Suprapubic skin (tissue), 4 donors: ENCODE measurements at regions not wholly inside any gene's neighbourhood (a gene's known extent, or its start where the extent isn't known, plus 50 kb on each side); places are given as distances from the start of the nearest gene placed in this dataset.
A peak's percentile ranks its signal among the peaks of the same experiment; 100 is the strongest.

Experiments used
- DNase-seq, 2 donors: peaks; one replicate each; pipeline ENCODE4 v3.0.0-alpha.2; 2019; ENCODE audit warnings: low spot score in 2 of 2
- H3K27ac ChIP-seq: fragments of 200-600 bp; sonication (generic); one replicate; pipeline ENCODE4 v1.5.1; 2019
- H3K27me3 ChIP-seq: fragments of 200-600 bp; sonication (generic); one replicate; pipeline ENCODE4 v1.5.1; 2019
- H3K36me3 ChIP-seq: fragments of 200-600 bp; sonication (generic); one replicate; pipeline ENCODE4 v1.5.1; 2019
- H3K4me1 ChIP-seq: fragments of 200-600 bp; sonication (generic); one replicate; pipeline ENCODE4 v1.5.1; 2019
- H3K4me3 ChIP-seq: fragments of 200-600 bp; sonication (generic); one replicate; pipeline ENCODE4 v1.5.1; 2019; ENCODE audit warnings: mild to moderate bottlenecking
- H3K9me3 ChIP-seq: fragments of 200-600 bp; sonication (generic); one replicate; pipeline ENCODE4 v1.5.1; 2019
- CTCF ChIP-seq, 2 donors: fragments of 200-600 bp in 1 of 2; fragments of 450-650 bp in 1 of 2; sonication (generic) in 1 of 2; IDR thresholded peaks; one replicate each; pipeline ENCODE4 v1.5.1; 2016 to 2019; ENCODE audit warnings: antibody characterized with exemption in 2 of 2, mild to moderate bottlenecking in 1 of 2, moderate library complexity in 1 of 2
- EP300 ChIP-seq: sonication (generic); formaldehyde crosslinking; IDR thresholded peaks from one replicate; pipeline ENCODE4 v1.6.1; 2017; ENCODE audit warnings: antibody characterized with exemption
- POLR2A ChIP-seq, 2 donors: fragments of 450-650 bp; IDR thresholded peaks; one replicate each; pipeline ENCODE4 v1.6.1; 2017; ENCODE audit warnings: antibody characterized with exemption in 2 of 2, mild to moderate bottlenecking in 2 of 2, moderate library complexity in 2 of 2
- POLR2AphosphoS5 ChIP-seq, 3 donors: sonication (generic); formaldehyde crosslinking; IDR thresholded peaks; one replicate each; pipeline ENCODE4 v1.6.1; 2017; ENCODE audit warnings: antibody characterized with exemption in 3 of 3
- WGBS: methylation state at CpG from one replicate; pipeline ENCODE4 v1.1.5; 2018; 5-methylcytosine and 5-hydroxymethylcytosine counted together

DNA sequence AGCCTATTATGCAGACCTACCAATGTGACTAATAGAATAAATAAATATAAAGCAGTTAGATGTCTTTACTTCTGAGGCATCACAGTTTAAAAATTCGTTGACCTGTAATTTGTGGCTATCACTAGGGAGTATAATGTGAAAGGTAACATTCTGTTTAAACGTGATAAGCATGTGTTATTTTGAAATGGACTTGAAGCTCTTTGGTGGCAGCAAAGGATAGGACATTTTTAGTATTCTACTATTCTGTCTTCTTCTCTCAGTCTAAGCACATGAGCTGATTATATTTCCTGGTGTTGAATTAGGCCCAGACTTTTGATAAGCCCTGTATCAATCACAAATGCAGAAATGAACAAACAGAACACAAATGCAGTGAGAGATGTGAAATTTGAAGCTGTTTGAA, 974.0 kb upstream of the CDH10 start:
- no peaks in the 10 kb centered on the region for H3K36me3 ChIP-seq
- WGBS = 44% methylated on average over 2 of the region's 2 CpGs
- no peak overlapping the region for H3K27ac ChIP-seq
- TF ChIP-seq EP300 (no peak), POLR2A (IDR thresholded peaks at IDR 0.05) (no peak)
- no peak overlapping the region for H3K4me3 ChIP-seq
- peaks cover 6% of the 10 kb centered on the region for H3K9me3 ChIP-seq
- H3K27me3 ChIP-seq = no peaks in the 10 kb centered on the region
- no peak for DNase-seq
- no peaks in the 10 kb centered on the region for H3K4me1 ChIP-seq

GRCh38 chr5:25614466-25614865, 969.7 kb upstream of the CDH10 start:
- no peaks in the 10 kb centered on the region for H3K4me1 ChIP-seq
- no peak overlapping the region for H3K27ac ChIP-seq
- H3K4me3 ChIP-seq = no peak overlapping the region
- H3K27me3 ChIP-seq = no peaks in the 10 kb centered on the region
- DNase-seq = peak in 1 of 2 donors; percentile 76
- WGBS = 95% methylated on average over 8 of the region's 22 CpGs
- H3K9me3 ChIP-seq = peaks cover 6% of the 10 kb centered on the region
- H3K36me3 ChIP-seq = no peaks in the 10 kb centered on the region
- TF ChIP-seq CTCF (IDR thresholded peaks at IDR 0.05) (no peak), EP300 (no peak)

DNA sequence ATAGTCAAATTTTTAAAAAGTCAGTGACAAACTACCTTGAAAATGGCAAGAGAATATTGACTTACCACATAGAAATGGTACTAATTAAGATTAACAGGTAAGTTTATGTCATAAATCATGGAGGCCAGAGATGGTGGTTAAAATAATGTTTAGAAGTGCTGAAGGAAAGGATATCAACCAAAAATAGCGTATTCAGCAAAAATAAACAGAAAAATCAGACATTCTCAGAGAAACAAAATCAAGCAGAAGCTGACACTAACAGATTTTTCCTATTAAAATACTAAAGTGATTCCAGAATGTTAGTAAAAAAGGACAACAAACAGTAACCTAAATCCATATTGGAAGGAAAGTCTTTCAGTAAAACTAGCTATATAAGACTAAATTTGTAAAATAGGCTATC, 959.9 kb upstream of the CDH10 start:
- 70% methylated on average over 1 of the region's 1 CpG for WGBS
- Histone ChIP-seq H3K27ac (no peak overlapping the region), H3K4me3 (no peak overlapping the region), H3K4me1 (no peaks in the 10 kb centered on the region), H3K27me3 (no peaks in the 10 kb centered on the region), H3K36me3 (no peaks in the 10 kb centered on the region), H3K9me3 (no peaks in the 10 kb centered on the region)
- DNase-seq = no peak
- TF ChIP-seq EP300 (no peak), POLR2AphosphoS5 (IDR thresholded peaks at IDR 0.05) (no peak), CTCF (IDR thresholded peaks at IDR 0.05) (no peak), POLR2A (IDR thresholded peaks at IDR 0.05) (no peak)

- Histone ChIP-seq H3K27ac (no peak overlapping the region), H3K27me3 (no peaks in the 10 kb centered on the region), H3K36me3 (no peaks in the 10 kb centered on the region), H3K9me3 (no peaks in the 10 kb centered on the region), H3K4me3 (no peak overlapping the region), H3K4me1 (no peaks in the 10 kb centered on the region)
- TF ChIP-seq POLR2AphosphoS5 (IDR thresholded peaks at IDR 0.05) (no peak), EP300 (no peak), POLR2A (IDR thresholded peaks at IDR 0.05) (no peak), CTCF (IDR thresholded peaks at IDR 0.05) (no peak)
- WGBS = 65% methylated on average over 1 of the region's 1 CpG
- no peak for DNase-seq
Measured at GRCh38 chr5:25579111-25579510, 934.3 kb upstream of the CDH10 start.

- no peak for TF ChIP-seq CTCF (IDR thresholded peaks at IDR 0.05)
- H3K9me3 ChIP-seq = no peaks in the 10 kb centered on the region
- H3K4me1 ChIP-seq = no peaks in the 10 kb centered on the region
- H3K4me3 ChIP-seq = no peak overlapping the region
- no peaks in the 10 kb centered on the region for H3K36me3 ChIP-seq
- no peak overlapping the region for H3K27ac ChIP-seq
- WGBS = 58% methylated on average over 2 of the region's 2 CpGs
- DNase-seq = no peak
- no peaks in the 10 kb centered on the region for H3K27me3 ChIP-seq
Measured at GRCh38 chr5:25573691-25574090, 928.9 kb upstream of the CDH10 start.

DNA sequence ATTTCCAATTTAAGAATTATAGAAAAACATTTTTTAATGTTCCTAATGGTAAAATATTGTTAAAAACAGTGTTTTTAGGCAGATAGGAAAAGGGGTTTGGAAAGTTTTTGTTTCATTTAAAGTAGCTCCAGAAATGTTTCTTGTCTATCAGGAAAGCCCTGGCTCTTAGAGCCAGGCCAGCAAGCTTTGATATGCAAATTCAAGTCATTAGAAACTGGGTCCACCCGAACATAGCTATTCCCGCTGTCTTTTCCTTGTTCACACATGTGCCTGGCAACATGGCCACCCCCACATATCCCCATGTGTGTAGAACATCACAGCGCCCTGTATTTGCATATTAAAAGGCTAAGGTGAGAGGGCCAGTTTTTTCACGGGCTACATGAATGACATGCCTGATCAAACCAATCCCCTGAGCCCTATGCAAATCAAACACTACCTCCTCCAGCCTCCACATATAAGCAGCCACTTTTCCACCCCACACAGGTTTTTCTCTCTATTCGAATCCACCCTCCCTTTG, 925.3 kb upstream of the CDH10 start:
- no peak for TF ChIP-seq POLR2AphosphoS5 (IDR thresholded peaks at IDR 0.05)
- no peak for TF ChIP-seq EP300
- TF ChIP-seq CTCF (IDR thresholded peaks at IDR 0.05) = no peak
- TF ChIP-seq POLR2A (IDR thresholded peaks at IDR 0.05) = no peak
- no peaks in the 10 kb centered on the region for H3K36me3 ChIP-seq
- WGBS = 64% methylated on average over 5 of the region's 5 CpGs

More for the DNA sequence above, 925.3 kb upstream of the CDH10 start:
- no peak for DNase-seq
- Histone ChIP-seq H3K27ac (no peak overlapping the region), H3K4me1 (no peaks in the 10 kb centered on the region), H3K9me3 (no peaks in the 10 kb centered on the region), H3K27me3 (no peaks in the 10 kb centered on the region), H3K4me3 (no peak overlapping the region)
